Gastroesophageal sphincter (tissue), 4 donors: ENCODE measurements at regions not wholly inside any gene's neighbourhood (a gene's known extent, or its start where the extent isn't known, plus 50 kb on each side); places are given as distances from the start of the nearest gene placed in this dataset.

Experiments used
- ATAC-seq: fragments of 150-250 bp; one replicate; pipeline ENCODE4 v1.9.1; 2016; ENCODE audit warnings: mild to moderate bottlenecking, moderate library complexity
- H3K27ac ChIP-seq, 4 donors: fragments of 200-600 bp; sonication (generic) in 3 of 4; 1 replicate in 3 of 4; 2 replicates in 1 of 4; pipeline ENCODE4 v1.5.1; 2016 to 2019
- H3K27me3 ChIP-seq: fragments of 200-600 bp; sonication (generic); one replicate; pipeline ENCODE4 v1.5.1; 2019
- H3K36me3 ChIP-seq, 2 donors: fragments of 200-600 bp; sonication (generic); one replicate each; pipeline ENCODE4 v1.5.1; 2019; ENCODE audit warnings: control low read depth in 1 of 2
- H3K4me1 ChIP-seq, 3 donors: fragments of 200-600 bp; sonication (generic); 1 replicate in 2 of 3; 2 replicates in 1 of 3; pipeline ENCODE4 v1.5.1; 2016 to 2019; ENCODE audit warnings: control low read depth in 2 of 3
- H3K4me3 ChIP-seq, 2 donors: fragments of 200-600 bp; sonication (generic); one replicate each; pipeline ENCODE4 v1.5.1; 2019; ENCODE audit warnings: mild to moderate bottlenecking in 1 of 2, moderate library complexity in 1 of 2
- H3K9me3 ChIP-seq, 3 donors: fragments of 200-600 bp; sonication (generic); one replicate each; pipeline ENCODE4 v1.5.1; 2017 to 2019; ENCODE audit warnings: control low read depth in 2 of 3
- CTCF ChIP-seq, 4 experiments: fragments of 200-600 bp in 2 of 4; fragments of 450-650 bp in 2 of 4; sonication (generic) in 1 of 4; IDR thresholded peaks; one replicate each; pipeline ENCODE4 v1.5.1; 2017 to 2019; ENCODE audit warnings: antibody characterized with exemption in 4 of 4, mild to moderate bottlenecking in 2 of 4, moderate library complexity in 2 of 4
- EP300 ChIP-seq: sonication (generic); formaldehyde crosslinking; IDR thresholded peaks from one replicate; pipeline ENCODE4 v1.6.1; 2017; ENCODE audit warnings: antibody characterized with exemption, mild to moderate bottlenecking
- POLR2A ChIP-seq, 2 donors: fragments of 450-650 bp; IDR thresholded peaks; one replicate each; pipeline ENCODE4 v1.6.1; 2017; ENCODE audit warnings: antibody characterized with exemption in 2 of 2, mild to moderate bottlenecking in 2 of 2, moderate library complexity in 1 of 2
- POLR2AphosphoS5 ChIP-seq: sonication (generic); formaldehyde crosslinking; IDR thresholded peaks from one replicate; pipeline ENCODE4 v1.6.1; 2017; ENCODE audit warnings: antibody characterized with exemption
- WGBS, 2 donors: methylation state at CpG; one replicate each; pipeline ENCODE4 v1.1.5; 2018; ENCODE audit warnings: low coverage in 1 of 2; 5-methylcytosine and 5-hydroxymethylcytosine counted together

- ATAC-seq: no peak
- TF ChIP-seq EP300 (no peak), POLR2A (IDR thresholded peaks at IDR 0.05) (no peak), POLR2AphosphoS5 (no peak), CTCF (IDR thresholded peaks at IDR 0.05) (no peak)
- Histone ChIP-seq H3K9me3 (peaks cover 0 to 20% (median 0%) of the 10 kb centered on the region in 3 donors), H3K36me3 (no peaks in the 10 kb centered on the region), H3K4me3 (no peak overlapping the region), H3K27me3 (no peaks in the 10 kb centered on the region), H3K27ac (no peak overlapping the region), H3K4me1 (no peaks in the 10 kb centered on the region)
- 14 to 27% methylated on average over 3 of the region's 3 CpGs for WGBS, 2 donors
Observed at GRCh38 chr2:79271456-79271855, 111.9 kb upstream of the REG3A start.

DNA sequence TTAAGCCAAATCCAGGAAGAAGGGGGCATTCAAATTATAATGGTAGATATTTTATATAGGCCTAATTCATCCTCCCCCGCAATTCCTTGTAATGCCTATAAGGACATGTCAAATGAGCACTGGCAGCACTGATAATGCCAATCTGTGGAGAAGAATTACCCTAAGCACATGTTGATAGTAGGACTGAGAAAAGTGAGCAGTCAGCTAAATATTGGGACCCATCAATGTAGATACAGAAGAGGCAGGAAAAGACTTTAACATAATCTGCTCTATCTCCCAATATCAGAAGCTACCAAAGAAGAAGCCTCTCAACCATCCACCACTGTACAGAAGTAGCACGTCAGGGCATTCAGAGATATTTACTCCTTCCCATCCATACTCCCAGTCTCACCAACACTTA lies 101.3 kb upstream of the REG3A start:
- Histone ChIP-seq H3K27ac (no peak overlapping the region), H3K27me3 (no peaks in the 10 kb centered on the region), H3K4me3 (no peak overlapping the region), H3K4me1 (no peaks in the 10 kb centered on the region), H3K36me3 (no peaks in the 10 kb centered on the region), H3K9me3 (no peaks in the 10 kb centered on the region)
- TF ChIP-seq EP300: no peak
- TF ChIP-seq POLR2AphosphoS5: no peak
- TF ChIP-seq POLR2A (IDR thresholded peaks at IDR 0.05): no peak
- no peak for TF ChIP-seq CTCF (IDR thresholded peaks at IDR 0.05)
- ATAC-seq: no peak
- WGBS, 2 donors: 78 to 88% methylated on average over 2 of the region's 2 CpGs

DNA sequence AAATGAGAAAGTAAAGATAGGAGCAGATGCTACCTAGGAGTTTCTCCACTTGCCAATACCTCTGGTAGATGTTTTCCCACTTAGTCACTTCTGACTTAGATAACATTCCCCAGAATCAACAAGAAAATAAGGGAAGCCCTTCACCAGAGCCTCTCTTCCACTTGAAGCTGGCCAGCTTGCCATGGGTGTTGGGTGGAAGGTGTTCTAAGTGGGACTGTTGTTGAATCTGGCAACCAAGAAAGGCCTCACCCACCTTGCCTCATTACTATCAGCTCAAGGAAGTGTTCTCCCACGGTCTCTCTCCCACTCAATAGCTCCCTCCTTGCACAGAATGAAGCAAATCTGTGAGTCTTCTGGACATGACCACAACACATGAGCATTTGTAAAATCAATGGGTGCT lies 100.4 kb upstream of the REG3A start:
- WGBS, 2 donors: 75 to 80% methylated on average over 1 of the region's 1 CpG
- H3K9me3 ChIP-seq: no peaks in the 10 kb centered on the region
- no peaks in the 10 kb centered on the region for H3K4me1 ChIP-seq
- H3K27ac ChIP-seq: no peak overlapping the region
- no peak for ATAC-seq
- H3K27me3 ChIP-seq: no peaks in the 10 kb centered on the region
- TF ChIP-seq CTCF (IDR thresholded peaks at IDR 0.05) (no peak), EP300 (no peak), POLR2A (IDR thresholded peaks at IDR 0.05) (no peak), POLR2AphosphoS5 (no peak)
- H3K36me3 ChIP-seq: no peaks in the 10 kb centered on the region
- H3K4me3 ChIP-seq: no peak overlapping the region

DNA sequence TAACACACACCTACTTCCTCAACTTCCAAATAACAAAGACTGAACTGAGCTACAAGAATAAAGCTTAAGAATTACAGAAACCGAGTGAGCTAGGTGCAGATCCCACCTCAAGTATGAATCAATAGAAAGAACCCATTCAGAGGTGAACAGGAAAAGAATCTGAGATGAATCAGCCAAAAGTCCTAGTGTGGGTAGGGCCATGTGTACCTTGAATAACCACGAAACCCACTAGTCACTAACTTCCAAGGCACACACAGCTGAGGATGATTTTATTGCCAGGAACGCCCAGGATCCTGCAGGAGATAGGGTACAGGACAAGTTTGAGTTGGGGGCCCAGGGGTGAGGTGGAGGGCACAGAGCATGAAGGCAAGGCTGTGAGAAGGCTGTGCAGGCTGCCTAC lies 99.7 kb upstream of the REG3A start:
- Histone ChIP-seq H3K36me3 (no peaks in the 10 kb centered on the region), H3K4me1 (no peaks in the 10 kb centered on the region), H3K27ac (no peak overlapping the region), H3K4me3 (no peak overlapping the region), H3K27me3 (no peaks in the 10 kb centered on the region), H3K9me3 (no peaks in the 10 kb centered on the region)
- ATAC-seq: no peak
- 82 to 83% methylated on average over 1 to 3 of the region's 3 CpGs for WGBS, 2 donors
- TF ChIP-seq POLR2AphosphoS5 (no peak), EP300 (no peak), CTCF (IDR thresholded peaks at IDR 0.05) (no peak), POLR2A (IDR thresholded peaks at IDR 0.05) (no peak)

DNA sequence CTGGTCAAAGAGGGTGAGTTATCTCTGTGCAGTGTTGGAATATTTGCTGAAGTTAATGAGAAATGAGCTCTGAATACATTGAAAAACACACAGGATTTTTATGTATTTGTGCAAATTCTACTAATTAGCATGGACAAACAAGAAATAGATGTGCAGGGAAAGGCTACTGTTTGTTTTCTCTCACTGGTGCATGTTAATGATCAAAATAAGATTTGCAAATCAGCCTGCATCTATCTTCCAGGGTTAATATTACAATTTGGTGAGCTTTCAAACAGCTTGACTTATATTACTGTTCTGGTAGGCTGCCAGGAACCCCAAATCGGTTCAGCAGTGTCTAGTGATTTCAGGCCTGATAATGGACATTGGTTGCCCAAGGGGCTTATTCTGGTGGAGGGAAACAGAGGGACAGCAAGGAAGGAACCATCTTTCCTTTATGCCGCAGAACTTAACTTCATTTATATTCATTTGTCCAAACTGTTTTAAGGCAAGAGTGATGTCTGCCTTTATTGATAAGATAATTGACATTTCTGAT lies 93.8 kb upstream of the REG3A start:
- H3K4me1 ChIP-seq: no peaks in the 10 kb centered on the region
- no peaks in the 10 kb centered on the region for H3K36me3 ChIP-seq
- 72 to 86% methylated on average over 2 of the region's 2 CpGs for WGBS, 2 donors
- no peak for ATAC-seq
- no peak overlapping the region for H3K27ac ChIP-seq
- no peak overlapping the region for H3K4me3 ChIP-seq
- TF ChIP-seq EP300: no peak
- no peak for TF ChIP-seq CTCF (IDR thresholded peaks at IDR 0.05)
- no peaks in the 10 kb centered on the region for H3K9me3 ChIP-seq
- no peaks in the 10 kb centered on the region for H3K27me3 ChIP-seq
